Stimulated activated CD4-positive, alpha-beta T cell treated with anti-CD3 and anti-CD28 coated beads, Interleukin-2, amount 100 ng/mL, for 24 hours (primary cell): ENCODE measurements at regions not wholly inside any gene's neighbourhood (a gene's known extent, or its start where the extent isn't known, plus 50 kb on each side); places are given as distances from the start of the nearest gene placed in this dataset.
"Not testable (repeated sequence)": the region's sequence is repeated elsewhere in the genome, so short reads cannot be mapped to it uniquely, and the experiment has no call there.

Experiments used
- DNase-seq, 2 donors: peaks; one replicate each; pipeline ENCODE4 v3.0.0-alpha.2; 2020

DNA sequence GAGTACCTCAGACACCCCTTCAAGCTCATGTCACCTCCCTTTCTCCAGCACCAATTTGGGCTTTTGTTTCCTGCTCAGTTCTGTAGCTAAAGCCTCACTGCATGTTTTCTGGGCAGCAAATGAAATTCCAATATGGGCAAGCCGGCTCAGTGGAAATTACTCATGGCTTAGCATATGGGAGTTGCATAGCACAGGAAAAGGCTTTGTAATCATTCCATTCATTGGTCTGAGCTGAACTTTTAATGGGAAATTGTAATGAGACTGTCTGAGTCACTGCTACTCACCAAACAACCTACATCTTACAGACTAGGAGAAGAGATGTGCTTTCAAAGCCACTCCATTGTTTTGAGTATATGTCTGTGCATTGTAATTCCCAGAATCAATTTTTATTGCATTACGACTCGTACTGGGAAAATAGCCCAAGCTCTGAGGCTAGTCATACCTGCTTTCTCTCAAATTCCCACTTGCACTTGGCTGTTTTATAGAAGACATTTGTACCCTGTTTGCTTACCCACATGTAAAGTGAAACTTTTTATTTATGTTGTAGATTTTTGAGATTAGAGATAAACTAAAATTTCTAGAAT lies 139.5 kb upstream of the LRATD1 start:
- no peak for DNase-seq

- DNase-seq = no peak
Observed at GRCh38 chr2:14494759-14495158, 137.8 kb upstream of the LRATD1 start.

DNA sequence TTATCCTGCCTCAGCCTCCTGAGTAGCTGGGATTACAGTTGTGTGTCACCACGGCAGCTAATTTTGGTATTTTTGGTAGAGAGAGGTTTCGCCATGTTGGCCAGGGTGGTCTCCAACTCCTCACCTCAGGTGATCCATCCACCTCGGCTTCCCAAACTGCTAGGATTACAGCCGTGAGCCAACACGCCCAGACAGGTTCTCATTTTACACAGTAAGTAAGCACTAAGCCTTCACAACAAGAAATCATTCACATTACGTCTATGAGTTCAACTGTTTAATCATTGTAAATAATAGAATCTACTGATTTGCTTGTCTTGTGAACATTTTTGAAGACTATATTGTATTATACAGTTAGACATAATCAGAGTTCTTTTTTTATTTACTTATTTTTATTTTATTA lies 131.5 kb upstream of the LRATD1 start:
- no peak for DNase-seq

DNA sequence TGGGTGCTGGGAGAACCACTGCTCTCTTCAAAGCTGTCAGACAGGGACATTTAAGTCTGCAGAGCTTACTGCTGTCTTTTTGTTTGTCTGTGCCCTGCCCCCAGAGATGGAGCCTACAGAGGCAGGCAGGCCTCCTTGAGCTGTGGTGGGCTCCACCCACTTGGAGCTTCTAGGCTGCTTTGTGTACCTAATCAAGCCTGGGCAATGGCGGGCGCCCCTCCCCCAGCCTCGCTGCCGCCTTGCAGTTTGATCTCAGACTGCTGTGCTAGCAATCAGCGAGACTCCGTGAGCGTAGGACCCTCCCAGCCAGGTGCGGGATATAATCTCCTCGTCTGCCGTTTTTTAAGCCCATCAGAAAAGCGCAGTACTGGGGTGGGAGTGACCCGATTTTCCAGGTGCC lies 125.6 kb upstream of the LRATD1 start:
- DNase-seq = not testable (repeated sequence)

DNA sequence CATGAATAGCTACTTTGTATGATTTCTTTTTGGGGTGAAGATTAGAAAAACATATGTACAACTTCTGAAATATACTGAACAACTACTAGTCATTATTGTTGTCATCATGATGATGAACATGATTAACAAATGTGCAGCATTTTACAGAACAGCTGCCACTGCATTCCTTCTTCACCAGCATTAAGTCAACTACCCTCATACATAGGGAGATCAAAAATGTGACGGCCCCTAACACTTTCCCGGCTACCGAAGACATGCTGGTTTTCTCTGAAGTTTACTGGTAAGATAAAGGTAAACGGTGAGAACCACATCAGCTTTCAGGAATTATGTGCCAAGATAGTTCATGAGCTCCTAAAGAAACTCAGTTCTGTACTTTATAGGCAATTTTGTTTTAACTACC lies 121.0 kb upstream of the LRATD1 start:
- DNase-seq = no peak

GRCh38 chr2:14513903-14514302 lies 118.6 kb upstream of the LRATD1 start:
- no peak for DNase-seq

DNA sequence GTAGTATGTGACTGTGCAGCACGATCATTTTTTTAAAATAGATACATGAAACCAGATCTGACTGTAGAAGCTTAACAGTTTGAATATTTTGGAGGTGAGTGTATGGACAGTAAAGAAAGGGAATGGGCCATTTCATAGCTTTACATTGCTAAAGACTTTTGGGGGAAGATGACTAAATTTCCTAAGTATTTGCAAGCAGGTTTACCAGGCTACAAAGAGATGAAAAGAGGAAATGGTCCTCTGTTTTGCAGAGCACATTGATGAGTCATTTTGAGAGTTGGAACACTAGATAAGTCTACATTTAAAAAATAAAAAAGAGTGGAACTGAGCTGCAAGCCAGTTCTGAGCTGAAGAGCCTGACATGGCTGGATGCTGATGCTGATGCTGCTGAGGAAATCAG lies 115.7 kb upstream of the LRATD1 start:
- no peak for DNase-seq

DNA sequence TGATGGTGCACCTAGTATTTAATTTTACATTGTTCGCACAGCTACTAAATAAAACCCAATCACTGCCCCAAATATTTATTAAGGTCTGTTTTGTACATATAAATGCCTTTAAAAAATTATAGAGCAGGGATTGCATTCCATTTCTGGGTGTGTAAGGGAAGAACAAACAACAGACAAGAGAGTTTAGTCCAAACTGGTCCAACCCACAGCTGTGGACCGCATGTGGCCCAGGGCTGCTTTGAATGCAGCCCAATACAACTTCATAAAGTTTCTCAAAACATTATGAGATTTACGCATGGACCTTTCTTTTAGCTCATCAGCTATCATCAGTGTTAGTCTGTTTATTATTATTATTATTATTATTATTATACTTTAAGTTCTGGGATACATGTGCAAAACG lies 114.8 kb upstream of the LRATD1 start:
- no peak for DNase-seq

DNA sequence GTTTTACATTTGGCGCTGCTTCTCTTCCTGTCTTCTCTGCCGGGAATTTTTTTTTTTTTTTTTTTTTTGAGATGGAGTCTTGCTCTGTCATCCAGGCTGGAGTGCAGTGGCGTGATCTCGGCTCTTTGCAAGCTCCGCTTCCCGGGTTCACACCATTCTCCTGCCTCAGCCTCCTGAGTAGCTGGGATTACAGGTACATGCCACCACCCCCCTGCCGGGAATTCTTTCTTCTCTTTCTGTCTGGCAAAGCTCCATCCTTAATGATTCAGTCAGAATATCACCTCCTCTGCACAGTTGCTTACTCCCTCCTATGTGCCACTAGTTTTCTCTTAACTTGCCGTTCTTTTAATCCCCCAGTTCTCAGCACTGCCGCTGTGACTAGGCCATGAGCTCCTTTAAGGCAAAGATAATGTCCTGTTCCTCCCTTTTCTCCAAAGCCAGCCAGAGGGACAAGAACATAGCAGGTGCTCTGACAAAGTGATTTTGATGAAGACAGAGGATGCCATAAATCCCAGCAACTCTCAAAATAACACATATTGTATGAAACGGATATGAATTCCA lies 112.1 kb upstream of the LRATD1 start:
- no peak for DNase-seq

GRCh38 chr2:14524041-14524802 lies 108.3 kb upstream of the LRATD1 start:
- DNase-seq = no peak

GRCh38 chr2:14524803-14525080 lies 107.8 kb upstream of the LRATD1 start:
- DNase-seq = no peak

GRCh38 chr2:14530506-14530905 lies 102.0 kb upstream of the LRATD1 start:
- DNase-seq = no peak

- DNase-seq = no peak
Observed at GRCh38 chr2:14533131-14533757, 99.3 kb upstream of the LRATD1 start.

DNA sequence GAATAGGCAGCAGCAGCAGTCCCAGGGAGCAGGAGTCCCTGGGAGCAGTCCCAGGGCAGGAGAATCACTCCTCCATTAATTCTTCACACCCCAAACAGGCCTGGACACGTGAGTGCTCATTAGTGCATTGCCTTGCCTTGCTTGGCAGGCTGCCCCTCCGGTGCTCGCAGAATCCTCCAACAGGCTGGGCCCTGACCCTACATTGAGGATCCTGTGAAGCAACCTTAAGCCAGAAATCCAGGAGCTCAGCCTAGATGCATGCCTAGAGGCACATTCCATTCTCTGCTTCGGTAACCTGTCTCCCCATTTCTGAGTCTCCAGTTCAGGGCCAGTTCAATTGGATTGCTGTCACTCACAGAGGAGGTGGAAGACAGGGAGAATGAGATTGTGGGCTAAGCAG lies 97.4 kb upstream of the LRATD1 start:
- DNase-seq = no peak

DNA sequence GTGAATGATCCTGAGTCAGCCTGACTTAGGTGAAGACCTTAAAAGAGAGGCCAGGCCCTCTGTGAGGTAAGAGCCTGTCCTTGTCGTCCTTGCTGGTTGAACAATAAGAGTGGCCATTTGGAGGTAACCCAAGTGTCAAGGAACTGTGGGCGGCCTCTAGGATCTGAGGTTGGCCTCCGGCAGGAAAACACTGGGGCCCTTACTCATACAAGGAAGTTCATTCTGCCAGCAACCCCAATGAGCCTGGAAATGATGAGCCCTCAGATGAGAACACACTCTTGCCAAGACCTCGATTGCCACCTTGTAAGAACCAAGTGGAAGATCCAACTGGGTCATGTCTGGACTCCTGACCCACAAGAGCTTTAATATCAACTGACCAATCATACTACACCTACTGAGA lies 95.5 kb upstream of the LRATD1 start:
- DNase-seq = no peak

DNA sequence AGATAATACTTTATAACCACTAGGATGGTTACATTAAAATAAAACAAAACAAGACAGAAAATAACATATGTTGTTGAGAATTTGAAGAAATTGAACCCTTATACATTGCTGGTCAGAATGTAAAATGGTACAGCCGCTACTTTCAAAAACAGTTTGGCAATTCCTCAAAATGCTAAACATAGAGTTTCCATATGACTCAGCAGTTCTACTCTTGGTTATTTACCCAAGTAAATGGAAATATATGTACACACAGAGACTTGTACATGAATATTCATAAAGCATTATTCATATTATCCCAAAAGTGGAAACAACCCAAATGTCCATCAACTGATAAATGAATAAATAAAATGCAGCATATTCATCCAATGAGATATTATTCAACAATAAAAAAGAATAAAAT lies 92.5 kb upstream of the LRATD1 start:
- DNase-seq = no peak

GRCh38 chr2:14543284-14543683 lies 89.2 kb upstream of the LRATD1 start:
- DNase-seq = no peak

DNA sequence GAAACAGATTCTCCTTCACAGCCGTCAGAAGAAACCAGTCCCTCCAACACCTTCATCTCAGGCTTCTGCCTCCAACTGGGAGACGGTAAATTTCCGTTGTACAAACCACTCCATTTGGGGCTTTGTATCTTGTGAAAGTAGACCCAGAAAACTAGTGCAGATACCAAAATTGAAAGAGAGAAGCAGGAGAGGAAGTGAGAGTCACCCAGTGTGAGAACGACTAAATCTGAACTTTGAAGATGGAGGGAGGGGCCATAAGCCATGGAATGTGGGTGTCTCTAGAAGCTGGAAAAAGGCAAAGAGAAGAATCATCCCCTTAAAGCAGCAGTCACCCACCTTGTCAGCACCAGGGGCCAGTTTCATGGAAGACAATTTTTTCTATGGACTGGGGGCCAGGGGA lies 88.3 kb upstream of the LRATD1 start:
- DNase-seq = no peak

- DNase-seq = no peak
Observed at GRCh38 chr2:14547830-14548229, 84.7 kb upstream of the LRATD1 start.

GRCh38 chr2:14550658-14551057 lies 81.9 kb upstream of the LRATD1 start:
- DNase-seq = no peak

GRCh38 chr2:14551069-14551468 lies 81.4 kb upstream of the LRATD1 start:
- DNase-seq = no peak

DNA sequence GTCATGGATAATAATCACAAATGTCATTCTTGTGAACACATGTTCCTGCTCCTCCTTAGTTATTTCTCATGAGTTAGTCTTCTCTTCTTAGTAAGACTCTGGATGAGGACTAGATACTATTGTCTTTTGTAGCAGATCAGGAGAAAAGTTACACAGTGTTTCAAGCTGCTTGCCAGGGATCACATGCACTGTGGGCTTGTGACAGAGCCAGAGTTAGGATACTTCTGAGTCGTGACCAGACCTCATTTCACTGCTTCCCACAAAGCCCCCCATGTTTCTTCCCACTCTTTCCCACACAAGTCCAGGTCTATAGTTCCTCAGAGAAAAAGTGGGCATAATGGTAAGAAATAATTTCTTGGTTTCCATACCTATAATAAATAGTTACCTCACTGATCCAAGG lies 80.2 kb upstream of the LRATD1 start:
- DNase-seq = no peak

GRCh38 chr2:14552818-14553217 lies 79.7 kb upstream of the LRATD1 start:
- DNase-seq = no peak

- no peak for DNase-seq
Observed at GRCh38 chr2:14554849-14555545, 77.5 kb upstream of the LRATD1 start.
